ENCODE measurements at regions not wholly inside any gene's neighbourhood (a gene's known extent, or its start where the extent isn't known, plus 50 kb on each side); places are given as distances from the start of the nearest gene placed in this dataset.

DNA sequence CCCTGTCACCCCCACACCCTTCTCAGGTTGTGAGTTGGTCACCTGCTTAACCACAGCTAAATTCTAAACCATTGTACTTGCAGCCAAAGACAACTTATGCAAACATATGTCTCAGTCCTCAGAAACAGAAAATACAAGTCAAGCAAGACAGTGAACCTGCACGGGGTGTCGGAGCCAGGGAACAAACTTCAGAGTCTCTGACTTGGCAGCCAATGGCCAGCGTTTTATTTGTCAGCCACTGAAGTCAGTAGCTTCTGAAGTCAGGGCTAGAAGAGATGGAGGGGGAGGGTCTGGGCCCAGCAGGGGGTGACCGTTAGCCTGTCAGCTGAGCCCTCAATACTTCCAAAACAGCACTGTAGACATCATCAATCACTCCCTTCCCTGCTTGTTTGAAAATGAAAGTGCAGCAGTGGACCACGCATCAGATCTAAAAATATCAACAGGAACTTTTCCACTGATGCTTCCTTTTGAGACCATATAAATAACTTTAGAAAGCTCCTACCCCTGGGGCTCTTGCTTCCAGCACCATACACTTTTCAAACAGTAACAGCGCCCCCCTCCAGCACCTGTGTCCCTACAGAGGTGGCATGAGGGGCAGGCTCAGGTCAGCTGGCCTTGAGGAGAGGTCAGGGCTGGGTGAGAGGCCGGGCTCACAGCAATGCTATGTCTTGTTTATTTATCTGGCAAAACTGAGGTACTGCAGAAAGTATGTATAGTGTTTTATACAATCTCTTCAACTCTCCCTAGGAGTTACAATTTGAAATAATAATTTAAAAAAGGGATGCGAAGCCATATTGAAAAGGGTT, 142.5 kb downstream of the ACER2 start:
- TF ChIP-seq, protein P1, sequence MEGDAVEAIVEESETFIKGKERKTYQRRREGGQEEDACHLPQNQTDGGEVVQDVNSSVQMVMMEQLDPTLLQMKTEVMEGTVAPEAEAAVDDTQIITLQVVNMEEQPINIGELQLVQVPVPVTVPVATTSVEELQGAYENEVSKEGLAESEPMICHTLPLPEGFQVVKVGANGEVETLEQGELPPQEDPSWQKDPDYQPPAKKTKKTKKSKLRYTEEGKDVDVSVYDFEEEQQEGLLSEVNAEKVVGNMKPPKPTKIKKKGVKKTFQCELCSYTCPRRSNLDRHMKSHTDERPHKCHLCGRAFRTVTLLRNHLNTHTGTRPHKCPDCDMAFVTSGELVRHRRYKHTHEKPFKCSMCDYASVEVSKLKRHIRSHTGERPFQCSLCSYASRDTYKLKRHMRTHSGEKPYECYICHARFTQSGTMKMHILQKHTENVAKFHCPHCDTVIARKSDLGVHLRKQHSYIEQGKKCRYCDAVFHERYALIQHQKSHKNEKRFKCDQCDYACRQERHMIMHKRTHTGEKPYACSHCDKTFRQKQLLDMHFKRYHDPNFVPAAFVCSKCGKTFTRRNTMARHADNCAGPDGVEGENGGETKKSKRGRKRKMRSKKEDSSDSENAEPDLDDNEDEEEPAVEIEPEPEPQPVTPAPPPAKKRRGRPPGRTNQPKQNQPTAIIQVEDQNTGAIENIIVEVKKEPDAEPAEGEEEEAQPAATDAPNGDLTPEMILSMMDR (IDR thresholded peaks at IDR 0.05 in 4 of 5, conservative IDR thresholded peaks at IDR 0.05 in 1 of 5) = no peak
- TF ChIP-seq POLR2A (IDR thresholded peaks at IDR 0.05) = no peak
